Ishikawa (cell line): ENCODE measurements at regions not wholly inside any gene's neighbourhood (a gene's known extent, or its start where the extent isn't known, plus 50 kb on each side); places are given as distances from the start of the nearest gene placed in this dataset.

Experiments used
- CEBPB ChIP-seq: IDR thresholded peaks from 2 replicates; pipeline ENCODE4 v1.6.1; 2012
- EP300 ChIP-seq: IDR thresholded peaks from 2 replicates; pipeline ENCODE4 v1.6.1; 2012; ENCODE audit warnings: borderline replicate concordance
- REST ChIP-seq: IDR thresholded peaks from 2 replicates; pipeline ENCODE4 v1.6.1; 2012; ENCODE audit warnings: low read depth, mild to moderate bottlenecking
- TAF1 ChIP-seq: IDR thresholded peaks from 2 replicates; pipeline ENCODE4 v1.6.1; 2012; ENCODE audit warnings: low read depth, mild to moderate bottlenecking
- TCF12 ChIP-seq: IDR thresholded peaks from 2 replicates; pipeline ENCODE4 v1.6.1; 2012; ENCODE audit warnings: low read depth
- YY1 ChIP-seq: IDR thresholded peaks from 2 replicates; pipeline ENCODE4 v1.6.1; 2012; ENCODE audit warnings: low read depth

GRCh38 chr18:22829781-22830180, 103.3 kb upstream of the RBBP8 start:
- no peak for TF ChIP-seq TCF12
- no peak for TF ChIP-seq TAF1
- no peak for TF ChIP-seq EP300
- no peak for TF ChIP-seq CEBPB
- TF ChIP-seq YY1 = no peak
- no peak for TF ChIP-seq REST
